HEK293 (cell line): ENCODE measurements at regions not wholly inside any gene's neighbourhood (a gene's known extent, or its start where the extent isn't known, plus 50 kb on each side); places are given as distances from the start of the nearest gene placed in this dataset.

Source experiments
- CTCF ChIA-PET: fragments of 350-600 bp; formaldehyde crosslinking; extraction: SDS; loops from one replicate; lab custom pipeline; 2021; ENCODE audit warnings: antibody characterized with exemption; lab: Yijun Ruan, JAX
- POLR2A ChIA-PET: fragments of 300-600 bp; formaldehyde crosslinking; extraction: SDS; loops from one replicate; lab custom pipeline; 2020; ENCODE audit warnings: antibody characterized with exemption, inconsistent platforms; lab: Yijun Ruan, JAX
- H3K27ac ChIP-seq: fragments of 200-500 bp; sonication (Bioruptor generic); 2 replicates; pipeline ENCODE4 v1.5.1; 2014; ENCODE audit warnings: low read depth, low read length, control low read depth, inconsistent platforms; ENCODE audit errors: extremely low read depth
- H3K36me3 ChIP-seq, 2 experiments: fragments of 200-500 bp in 1 of 2; sonication (Bioruptor generic) in 1 of 2; 1 replicate in 1 of 2; 2 replicates in 1 of 2; pipeline ENCODE4 v1.5.1; 2014 to 2017; ENCODE audit warnings: inconsistent platforms in 2 of 2, low read length in 2 of 2; ENCODE audit not compliant: control insufficient read depth in 2 of 2, insufficient read depth in 1 of 2
- H3K4me1 ChIP-seq: fragments of 200-500 bp; sonication (Bioruptor generic); 2 replicates; pipeline ENCODE4 v1.5.1; 2014; ENCODE audit warnings: mild to moderate bottlenecking, low read length, inconsistent platforms; ENCODE audit not compliant: control insufficient read depth, insufficient read depth
- H3K4me3 ChIP-seq: 2 replicates; pipeline ENCODE4 v1.5.1; 2011; ENCODE audit warnings: low read depth, mild to moderate bottlenecking, control low read depth, low read length, moderate library complexity
- H3K9me3 ChIP-seq: fragments of 200-500 bp; sonication (Bioruptor generic); 2 replicates; pipeline ENCODE4 v1.5.1; 2014; ENCODE audit warnings: low read depth, low read length, inconsistent platforms; ENCODE audit not compliant: control insufficient read depth, insufficient read depth
- BCL11A ChIP-seq: fragments of 450-650 bp; formaldehyde crosslinking; IDR thresholded peaks from 2 replicates; pipeline ENCODE4 v1.5.1; 2016; ENCODE audit warnings: low read depth, missing biosample characterization, missing genetic modification characterization
- GLI4 ChIP-seq: fragments of 450-650 bp; formaldehyde crosslinking; IDR thresholded peaks from 2 replicates; pipeline ENCODE4 v1.5.1; 2016; ENCODE audit warnings: missing biosample characterization, missing genetic modification characterization
- IKZF3 ChIP-seq: fragments of 450-650 bp; IDR thresholded peaks from 2 replicates; pipeline ENCODE4 v1.5.0; 2018; ENCODE audit warnings: missing biosample characterization, mild to moderate bottlenecking, missing genetic modification characterization, moderate library complexity
- KLF10 ChIP-seq: fragments of 450-650 bp; IDR thresholded peaks from 2 replicates; pipeline ENCODE4 v1.5.1; 2018; ENCODE audit warnings: missing biosample characterization, mild to moderate bottlenecking, missing genetic modification characterization
- SALL2 ChIP-seq: fragments of 450-650 bp; formaldehyde crosslinking; IDR thresholded peaks from 2 replicates; pipeline ENCODE4 v1.5.0; 2017; ENCODE audit warnings: missing biosample characterization, mild to moderate bottlenecking, missing genetic modification characterization, borderline replicate concordance
- TRIM28 ChIP-seq: IDR thresholded peaks from 2 replicates; pipeline ENCODE4 v1.6.1; 2011; ENCODE audit warnings: low read length, control low read depth, borderline replicate concordance
- ZFP69B ChIP-seq: fragments of 450-650 bp; formaldehyde crosslinking; IDR thresholded peaks from 2 replicates; pipeline ENCODE4 v1.5.1; 2016; ENCODE audit warnings: missing biosample characterization, missing genetic modification characterization
- ZNF138 ChIP-seq: fragments of 450-650 bp; formaldehyde crosslinking; IDR thresholded peaks from 2 replicates; pipeline ENCODE4 v1.5.1; 2016; ENCODE audit warnings: missing biosample characterization, missing genetic modification characterization, borderline replicate concordance
- ZNF140 ChIP-seq: fragments of 450-650 bp; formaldehyde crosslinking; IDR thresholded peaks from 2 replicates; pipeline ENCODE4 v1.5.1; 2016; ENCODE audit warnings: missing biosample characterization, missing genetic modification characterization
- ZNF221 ChIP-seq: fragments of 450-650 bp; formaldehyde crosslinking; IDR thresholded peaks from 2 replicates; pipeline ENCODE4 v1.5.1; 2017; ENCODE audit warnings: missing biosample characterization, missing genetic modification characterization, borderline replicate concordance
- ZNF248 ChIP-seq: fragments of 450-650 bp; formaldehyde crosslinking; IDR thresholded peaks from 2 replicates; pipeline ENCODE4 v1.5.1; 2017; ENCODE audit warnings: missing biosample characterization, missing genetic modification characterization
- ZNF366 ChIP-seq: fragments of 450-650 bp; formaldehyde crosslinking; conservative IDR thresholded peaks from 2 replicates; pipeline ENCODE4 v1.5.1; 2016; ENCODE audit warnings: missing biosample characterization, missing genetic modification characterization
- ZNF433 ChIP-seq: fragments of 450-650 bp; formaldehyde crosslinking; IDR thresholded peaks from 2 replicates; pipeline ENCODE4 v1.5.1; 2016; ENCODE audit warnings: missing biosample characterization, missing genetic modification characterization, low read depth
- ZNF473 ChIP-seq: fragments of 450-650 bp; formaldehyde crosslinking; IDR thresholded peaks from 2 replicates; pipeline ENCODE4 v1.5.1; 2017; ENCODE audit warnings: missing biosample characterization, missing genetic modification characterization
- ZNF530 ChIP-seq: fragments of 450-650 bp; formaldehyde crosslinking; IDR thresholded peaks from 2 replicates; pipeline ENCODE4 v1.5.1; 2016; ENCODE audit warnings: low read depth, missing biosample characterization, missing genetic modification characterization
- ZNF549 ChIP-seq: fragments of 450-650 bp; IDR thresholded peaks from 2 replicates; pipeline ENCODE4 v1.5.1; 2018; ENCODE audit warnings: missing biosample characterization, missing genetic modification characterization, mild to moderate bottlenecking, inconsistent platforms, moderate library complexity
- ZNF571 ChIP-seq: fragments of 450-650 bp; formaldehyde crosslinking; IDR thresholded peaks from 2 replicates; pipeline ENCODE4 v1.5.0; 2017; ENCODE audit warnings: missing biosample characterization, missing genetic modification characterization
- ZNF585B ChIP-seq: fragments of 450-650 bp; formaldehyde crosslinking; IDR thresholded peaks from 2 replicates; pipeline ENCODE4 v1.5.1; 2016; ENCODE audit warnings: missing biosample characterization, missing genetic modification characterization
- ZNF621 ChIP-seq: fragments of 450-650 bp; formaldehyde crosslinking; IDR thresholded peaks from 2 replicates; pipeline ENCODE4 v1.5.1; 2017; ENCODE audit warnings: missing biosample characterization, missing genetic modification characterization
- ZNF701 ChIP-seq: fragments of 450-650 bp; formaldehyde crosslinking; IDR thresholded peaks from 2 replicates; pipeline ENCODE4 v1.5.1; 2016; ENCODE audit warnings: missing biosample characterization, missing genetic modification characterization
- ZNF785 ChIP-seq: fragments of 450-650 bp; formaldehyde crosslinking; IDR thresholded peaks from 2 replicates; pipeline ENCODE4 v1.5.1; 2016; ENCODE audit warnings: missing biosample characterization, missing genetic modification characterization
- ZSCAN16 ChIP-seq: fragments of 450-650 bp; formaldehyde crosslinking; IDR thresholded peaks from 2 replicates; pipeline ENCODE4 v1.5.1; 2016; ENCODE audit warnings: missing biosample characterization, missing genetic modification characterization
- TF ChIP-seq, protein P1 (sequence below): fragments of 450-650 bp; formaldehyde crosslinking; IDR thresholded peaks from 2 replicates; pipeline ENCODE4 v1.5.1; 2016; ENCODE audit warnings: missing biosample characterization, missing genetic modification characterization, borderline replicate concordance
- TF ChIP-seq, protein P2 (sequence below): fragments of 450-650 bp; IDR thresholded peaks from 2 replicates; pipeline ENCODE4 v1.5.1; 2018; ENCODE audit warnings: missing biosample characterization, mild to moderate bottlenecking, missing genetic modification characterization
- TF ChIP-seq, protein P3 (sequence below): fragments of 450-650 bp; formaldehyde crosslinking; IDR thresholded peaks from 2 replicates; pipeline ENCODE4 v1.5.1; 2016; ENCODE audit warnings: missing biosample characterization, missing genetic modification characterization

DNA sequence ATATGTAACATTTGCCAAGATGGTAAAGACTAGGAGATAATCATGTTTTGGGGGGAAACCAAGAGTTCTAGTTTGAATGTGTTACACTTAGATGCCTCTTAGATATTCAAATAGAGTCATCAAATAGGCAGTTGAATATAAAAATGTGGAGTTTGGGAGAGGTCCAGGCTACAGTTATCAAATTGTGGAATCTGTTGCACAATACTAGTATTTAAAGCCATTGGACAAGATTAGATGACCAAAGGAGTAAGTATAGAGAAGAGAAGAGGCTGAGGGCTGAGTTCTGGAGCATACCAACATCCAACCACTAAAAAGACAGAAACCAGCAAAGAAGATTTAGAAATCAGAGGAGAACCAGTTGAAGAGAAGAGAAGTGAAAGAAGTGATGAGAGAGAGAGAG is 72.7 kb downstream of the NAA11 start:
- POLR2A ChIA-PET = no interaction called here
- no peak for TF ChIP-seq ZNF585B (tag by site-specific recombination)
- no peak for TF ChIP-seq ZNF248 (tag by site-specific recombination)
- no peak for TF ChIP-seq ZNF140 (tag by site-specific recombination)
- TF ChIP-seq IKZF3 (tag by site-specific recombination) = no peak
- no peak for TF ChIP-seq ZNF621
- TF ChIP-seq ZFP69B (tag by site-specific recombination) = no peak
- TF ChIP-seq, protein P1, sequence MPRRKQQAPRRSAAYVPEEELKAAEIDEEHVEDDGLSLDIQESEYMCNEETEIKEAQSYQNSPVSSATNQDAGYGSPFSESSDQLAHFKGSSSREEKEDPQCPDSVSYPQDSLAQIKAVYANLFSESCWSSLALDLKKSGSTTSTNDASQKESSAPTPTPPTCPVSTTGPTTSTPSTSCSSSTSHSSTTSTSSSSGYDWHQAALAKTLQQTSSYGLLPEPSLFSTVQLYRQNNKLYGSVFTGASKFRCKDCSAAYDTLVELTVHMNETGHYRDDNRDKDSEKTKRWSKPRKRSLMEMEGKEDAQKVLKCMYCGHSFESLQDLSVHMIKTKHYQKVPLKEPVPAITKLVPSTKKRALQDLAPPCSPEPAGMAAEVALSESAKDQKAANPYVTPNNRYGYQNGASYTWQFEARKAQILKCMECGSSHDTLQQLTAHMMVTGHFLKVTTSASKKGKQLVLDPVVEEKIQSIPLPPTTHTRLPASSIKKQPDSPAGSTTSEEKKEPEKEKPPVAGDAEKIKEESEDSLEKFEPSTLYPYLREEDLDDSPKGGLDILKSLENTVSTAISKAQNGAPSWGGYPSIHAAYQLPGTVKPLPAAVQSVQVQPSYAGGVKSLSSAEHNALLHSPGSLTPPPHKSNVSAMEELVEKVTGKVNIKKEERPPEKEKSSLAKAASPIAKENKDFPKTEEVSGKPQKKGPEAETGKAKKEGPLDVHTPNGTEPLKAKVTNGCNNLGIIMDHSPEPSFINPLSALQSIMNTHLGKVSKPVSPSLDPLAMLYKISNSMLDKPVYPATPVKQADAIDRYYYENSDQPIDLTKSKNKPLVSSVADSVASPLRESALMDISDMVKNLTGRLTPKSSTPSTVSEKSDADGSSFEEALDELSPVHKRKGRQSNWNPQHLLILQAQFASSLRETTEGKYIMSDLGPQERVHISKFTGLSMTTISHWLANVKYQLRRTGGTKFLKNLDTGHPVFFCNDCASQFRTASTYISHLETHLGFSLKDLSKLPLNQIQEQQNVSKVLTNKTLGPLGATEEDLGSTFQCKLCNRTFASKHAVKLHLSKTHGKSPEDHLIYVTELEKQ (tag by site-specific recombination) = no peak
- TF ChIP-seq ZNF473 (tag by site-specific recombination) = no peak
- no peak for TF ChIP-seq ZNF366 (tag by site-specific recombination)
- TF ChIP-seq, protein P2, sequence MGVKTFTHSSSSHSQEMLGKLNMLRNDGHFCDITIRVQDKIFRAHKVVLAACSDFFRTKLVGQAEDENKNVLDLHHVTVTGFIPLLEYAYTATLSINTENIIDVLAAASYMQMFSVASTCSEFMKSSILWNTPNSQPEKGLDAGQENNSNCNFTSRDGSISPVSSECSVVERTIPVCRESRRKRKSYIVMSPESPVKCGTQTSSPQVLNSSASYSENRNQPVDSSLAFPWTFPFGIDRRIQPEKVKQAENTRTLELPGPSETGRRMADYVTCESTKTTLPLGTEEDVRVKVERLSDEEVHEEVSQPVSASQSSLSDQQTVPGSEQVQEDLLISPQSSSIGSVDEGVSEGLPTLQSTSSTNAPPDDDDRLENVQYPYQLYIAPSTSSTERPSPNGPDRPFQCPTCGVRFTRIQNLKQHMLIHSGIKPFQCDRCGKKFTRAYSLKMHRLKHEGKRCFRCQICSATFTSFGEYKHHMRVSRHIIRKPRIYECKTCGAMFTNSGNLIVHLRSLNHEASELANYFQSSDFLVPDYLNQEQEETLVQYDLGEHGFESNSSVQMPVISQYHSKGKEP (tag by site-specific recombination) = no peak
- no peak for TF ChIP-seq TRIM28
- TF ChIP-seq BCL11A (tag by site-specific recombination) = no peak
- CTCF ChIA-PET = no interaction called here
- Histone ChIP-seq H3K36me3 (no peaks in the 10 kb centered on the region), H3K9me3 (no peaks in the 10 kb centered on the region), H3K4me3 (no peak overlapping the region), H3K27ac (no peak overlapping the region), H3K4me1 (no peaks in the 10 kb centered on the region)

DNA sequence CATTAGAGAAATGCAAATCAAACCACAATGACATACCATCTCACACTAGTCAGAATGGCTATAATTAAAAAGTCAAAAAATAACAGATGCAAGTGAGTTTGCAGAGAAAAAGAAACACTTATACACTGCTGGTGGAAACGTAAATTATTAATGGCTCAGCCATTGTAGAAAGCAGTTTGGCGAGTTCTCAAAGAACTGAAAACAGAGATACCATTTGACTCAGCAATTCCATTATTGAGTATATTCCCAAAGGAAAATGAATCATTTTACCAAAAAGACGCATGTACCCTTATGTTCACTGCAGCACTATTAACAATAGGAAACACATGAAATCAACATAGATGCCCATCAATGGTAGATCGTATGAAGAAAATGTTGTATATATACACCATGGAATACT is 75.0 kb downstream of the NAA11 start:
- POLR2A ChIA-PET = no interaction called here
- H3K36me3 ChIP-seq = no peaks in the 10 kb centered on the region
- no peak overlapping the region for H3K27ac ChIP-seq
- CTCF ChIA-PET = interaction anchor here (1.0 kb wide), 1 partner anchor 9 kb away, joined by 3 read pairs; no protein-coding TSS in a partner anchor
- no peaks in the 10 kb centered on the region for H3K4me1 ChIP-seq
- no peaks in the 10 kb centered on the region for H3K9me3 ChIP-seq
- no peak overlapping the region for H3K4me3 ChIP-seq
- no peak for TF ChIP-seq GLI4
- TF ChIP-seq ZNF138 (tag by site-specific recombination) = no peak
- no peak for TF ChIP-seq TRIM28
- no peak for TF ChIP-seq ZNF701 (tag by site-specific recombination)
- no peak for TF ChIP-seq ZNF433
- TF ChIP-seq, all 188 proteins: peak for 0

DNA sequence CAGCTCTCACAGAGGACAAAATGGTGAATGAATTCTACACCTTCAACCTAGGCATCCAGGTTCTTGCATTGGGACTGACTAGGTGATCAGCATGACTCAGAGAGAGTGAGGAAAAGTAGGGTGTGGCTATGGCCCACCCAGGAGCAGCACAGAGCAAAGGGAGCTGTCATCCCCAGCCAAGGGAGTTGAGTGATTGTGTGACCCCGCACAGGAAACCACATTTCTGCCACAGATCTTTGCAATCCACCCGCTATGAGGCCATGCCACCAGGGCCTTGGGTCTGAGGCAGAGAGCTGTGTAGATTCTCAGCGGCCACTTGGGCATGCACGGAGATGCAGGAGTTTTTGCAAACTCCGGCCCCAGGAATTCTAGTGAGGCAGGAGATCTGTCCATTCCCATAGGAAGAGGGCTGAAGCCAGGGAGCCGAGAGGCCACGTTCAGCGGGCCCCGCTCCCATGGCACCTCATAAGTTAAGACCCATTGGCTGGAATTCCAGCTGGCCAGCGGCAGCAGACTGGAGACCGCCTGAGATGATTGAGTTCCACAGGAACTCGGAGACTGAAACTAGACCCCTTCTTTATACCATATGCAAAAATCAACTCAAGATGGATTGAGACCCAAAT is 75.9 kb downstream of the NAA11 start:
- ChIA-PET POLR2A (no interaction called here), CTCF (no interaction called here)
- no peaks in the 10 kb centered on the region for H3K36me3 ChIP-seq
- no peaks in the 10 kb centered on the region for H3K9me3 ChIP-seq
- no peak overlapping the region for H3K27ac ChIP-seq
- no peaks in the 10 kb centered on the region for H3K4me1 ChIP-seq
- TF ChIP-seq, protein P3, sequence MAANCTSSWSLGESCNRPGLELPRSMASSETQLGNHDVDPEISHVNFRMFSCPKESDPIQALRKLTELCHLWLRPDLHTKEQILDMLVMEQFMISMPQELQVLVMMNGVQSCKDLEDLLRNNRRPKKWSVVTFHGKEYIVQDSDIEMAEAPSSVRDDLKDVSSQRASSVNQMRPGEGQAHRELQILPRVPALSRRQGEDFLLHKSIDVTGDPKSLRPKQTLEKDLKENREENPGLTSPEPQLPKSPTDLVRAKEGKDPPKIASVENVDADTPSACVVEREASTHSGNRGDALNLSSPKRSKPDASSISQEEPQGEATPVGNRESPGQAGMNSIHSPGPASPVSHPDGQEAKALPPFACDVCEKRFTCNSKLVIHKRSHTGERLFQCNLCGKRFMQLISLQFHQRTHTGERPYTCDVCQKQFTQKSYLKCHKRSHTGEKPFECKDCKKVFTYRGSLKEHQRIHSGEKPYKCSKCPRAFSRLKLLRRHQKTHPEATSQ (tag by site-specific recombination) = no peak
- TF ChIP-seq ZNF785 (tag by site-specific recombination) (no peak), ZNF221 (no peak), ZNF571 (no peak), ZSCAN16 (tag by site-specific recombination) (no peak), ZNF530 (tag by site-specific recombination) (no peak), ZNF549 (tag by site-specific recombination) (no peak), SALL2 (no peak), KLF10 (no peak)
- no peak overlapping the region for H3K4me3 ChIP-seq
